ENCODE measurements at regions not wholly inside any gene's neighbourhood (a gene's known extent, or its start where the extent isn't known, plus 50 kb on each side); places are given as distances from the start of the nearest gene placed in this dataset.
"Not testable (repeated sequence)": the region's sequence is repeated elsewhere in the genome, so short reads cannot be mapped to it uniquely, and the experiment has no call there.

DNA sequence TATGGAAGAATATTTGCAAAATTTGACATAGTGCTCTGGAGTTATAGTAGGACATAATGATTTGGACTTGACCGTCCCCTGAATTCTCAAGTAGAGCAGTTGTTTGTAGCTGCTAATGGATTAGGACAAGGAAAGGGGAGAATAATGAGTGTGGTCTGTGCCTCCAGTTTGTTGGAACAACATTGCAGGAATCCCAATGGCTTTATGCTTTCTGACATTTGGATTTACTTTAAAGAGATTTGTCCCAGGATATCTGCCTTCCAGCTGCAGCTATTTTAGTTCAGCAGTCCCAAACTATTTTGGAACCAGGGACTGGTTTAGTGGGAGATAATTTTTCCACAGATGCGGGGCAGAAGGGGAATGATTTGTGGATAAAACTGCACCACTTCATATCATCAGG, 648.2 kb downstream of the SLCO4C1 start:
- H3K4me3 ChIP-seq (ENCODE audit: low read depth, low read length): no peak overlapping the region
- DNase-seq (ENCODE audit: low read depth): no peak
- TF ChIP-seq, protein P1, sequence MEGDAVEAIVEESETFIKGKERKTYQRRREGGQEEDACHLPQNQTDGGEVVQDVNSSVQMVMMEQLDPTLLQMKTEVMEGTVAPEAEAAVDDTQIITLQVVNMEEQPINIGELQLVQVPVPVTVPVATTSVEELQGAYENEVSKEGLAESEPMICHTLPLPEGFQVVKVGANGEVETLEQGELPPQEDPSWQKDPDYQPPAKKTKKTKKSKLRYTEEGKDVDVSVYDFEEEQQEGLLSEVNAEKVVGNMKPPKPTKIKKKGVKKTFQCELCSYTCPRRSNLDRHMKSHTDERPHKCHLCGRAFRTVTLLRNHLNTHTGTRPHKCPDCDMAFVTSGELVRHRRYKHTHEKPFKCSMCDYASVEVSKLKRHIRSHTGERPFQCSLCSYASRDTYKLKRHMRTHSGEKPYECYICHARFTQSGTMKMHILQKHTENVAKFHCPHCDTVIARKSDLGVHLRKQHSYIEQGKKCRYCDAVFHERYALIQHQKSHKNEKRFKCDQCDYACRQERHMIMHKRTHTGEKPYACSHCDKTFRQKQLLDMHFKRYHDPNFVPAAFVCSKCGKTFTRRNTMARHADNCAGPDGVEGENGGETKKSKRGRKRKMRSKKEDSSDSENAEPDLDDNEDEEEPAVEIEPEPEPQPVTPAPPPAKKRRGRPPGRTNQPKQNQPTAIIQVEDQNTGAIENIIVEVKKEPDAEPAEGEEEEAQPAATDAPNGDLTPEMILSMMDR (conservative IDR thresholded peaks at IDR 0.05; ENCODE audit: low read depth, low read length): no peak

DNA sequence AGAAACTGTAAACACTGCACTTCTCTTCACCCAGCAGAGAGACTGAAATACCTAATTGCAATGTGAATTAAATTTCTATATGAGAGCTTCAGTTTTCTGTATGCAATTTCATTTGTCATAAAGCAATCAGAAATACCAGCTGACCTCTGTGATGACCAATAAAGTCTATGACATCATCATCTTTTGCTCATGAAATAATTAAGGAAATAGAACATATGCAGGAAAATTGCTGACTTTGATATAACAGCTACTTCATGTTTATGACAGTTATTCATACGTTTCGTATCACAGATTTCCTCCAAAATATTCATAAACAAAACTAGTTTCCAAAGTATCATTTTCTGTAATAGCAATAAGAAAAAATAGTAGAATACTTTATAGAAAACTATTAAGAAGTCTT, 652.3 kb downstream of the SLCO4C1 start:
- DNase-seq (ENCODE audit: low read depth): no peak
- H3K4me3 ChIP-seq (ENCODE audit: low read depth, low read length): no peak overlapping the region
- TF ChIP-seq, protein P1 (conservative IDR thresholded peaks at IDR 0.05; ENCODE audit: low read depth, low read length): no peak

DNA sequence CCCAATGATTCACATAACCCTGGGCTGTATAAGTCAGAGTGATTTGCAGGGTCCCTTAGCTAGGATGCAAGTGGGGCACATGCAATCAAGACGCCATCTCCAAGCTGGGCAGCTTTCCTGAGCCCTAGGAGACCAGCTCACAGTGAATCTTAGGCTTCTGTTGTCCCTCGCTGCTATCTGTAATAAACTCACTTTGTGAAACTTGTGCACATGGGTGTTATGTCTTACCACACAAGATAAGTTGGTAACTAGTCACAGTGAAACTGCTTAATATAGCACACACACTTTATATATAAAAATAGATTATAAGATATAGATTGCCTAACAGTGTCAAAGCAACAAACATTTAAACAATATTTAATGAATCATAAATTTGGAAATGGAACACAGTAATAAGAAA, 658.5 kb downstream of the SLCO4C1 start:
- no peak for DNase-seq (ENCODE audit: low read depth)
- H3K4me3 ChIP-seq (ENCODE audit: low read depth, low read length): no peak overlapping the region
- TF ChIP-seq, protein P1 (conservative IDR thresholded peaks at IDR 0.05; ENCODE audit: low read depth, low read length): no peak

DNA sequence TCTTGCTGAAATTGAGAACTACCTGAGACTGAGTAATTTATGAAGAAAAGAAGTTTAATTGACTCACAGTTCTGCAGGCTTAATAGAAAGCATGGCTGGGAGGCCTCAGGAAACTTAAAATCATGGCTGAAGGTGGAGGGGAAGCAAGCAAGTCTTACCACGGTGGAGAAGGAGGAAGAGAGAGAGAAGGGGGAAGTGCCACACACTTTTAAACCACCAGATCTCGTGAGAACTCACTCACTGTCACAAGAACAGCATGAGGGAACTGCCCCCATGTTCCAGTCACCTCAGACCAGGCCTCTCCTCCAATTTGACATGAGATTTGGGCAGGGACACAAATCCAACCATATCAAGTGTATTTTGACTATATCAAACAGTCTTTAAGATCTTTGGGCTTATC, 668.3 kb downstream of the SLCO4C1 start:
- H3K4me3 ChIP-seq (ENCODE audit: low read depth, low read length); DNase-seq (ENCODE audit: low read depth): not testable (repeated sequence)

DNA sequence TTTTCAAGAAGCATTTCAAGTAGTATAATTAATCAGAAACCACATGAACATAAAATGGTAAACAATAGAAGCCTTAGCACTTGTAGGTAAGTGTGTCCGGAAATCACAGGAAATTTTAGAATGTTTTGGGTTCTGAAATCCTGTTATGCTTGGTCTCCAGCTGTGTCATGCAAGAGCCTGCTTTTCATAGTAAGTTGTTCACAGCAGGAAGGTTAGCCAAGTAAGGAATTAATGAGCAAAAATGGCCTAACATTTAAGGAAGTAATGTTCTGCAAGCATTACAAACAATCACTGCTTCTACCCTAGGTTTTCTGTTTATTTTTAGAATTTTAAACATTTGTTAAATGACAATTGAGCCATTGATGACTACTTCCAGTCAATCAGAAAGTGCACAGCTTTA, 669.5 kb downstream of the SLCO4C1 start:
- no peak for DNase-seq (ENCODE audit: low read depth)
- TF ChIP-seq, protein P1 (conservative IDR thresholded peaks at IDR 0.05; ENCODE audit: low read depth, low read length): no peak
- no peak overlapping the region for H3K4me3 ChIP-seq (ENCODE audit: low read depth, low read length)

DNA sequence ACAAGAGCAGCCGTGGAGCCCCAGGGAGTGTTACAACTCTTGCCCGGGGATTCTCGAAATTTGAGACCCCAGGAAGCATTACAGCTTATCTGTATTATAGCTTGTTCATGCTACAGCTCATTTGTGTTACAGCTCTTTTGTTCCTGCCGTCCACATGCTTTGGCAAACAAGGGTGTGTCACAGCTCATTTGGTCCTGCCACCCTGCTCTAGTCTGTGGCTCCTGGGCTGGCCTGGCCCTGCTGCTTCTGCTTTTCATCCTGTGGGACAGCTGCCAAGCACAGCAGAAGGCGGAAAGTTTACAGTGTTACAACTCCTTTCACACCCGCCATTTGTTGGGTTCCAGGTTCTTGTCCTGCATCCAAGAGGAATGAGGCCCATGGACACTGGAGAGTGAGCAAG, 685.0 kb downstream of the SLCO4C1 start:
- DNase-seq (ENCODE audit: low read depth): no peak
- no peak overlapping the region for H3K4me3 ChIP-seq (ENCODE audit: low read depth, low read length)
- TF ChIP-seq, protein P1 (conservative IDR thresholded peaks at IDR 0.05; ENCODE audit: low read depth, low read length): no peak

DNA sequence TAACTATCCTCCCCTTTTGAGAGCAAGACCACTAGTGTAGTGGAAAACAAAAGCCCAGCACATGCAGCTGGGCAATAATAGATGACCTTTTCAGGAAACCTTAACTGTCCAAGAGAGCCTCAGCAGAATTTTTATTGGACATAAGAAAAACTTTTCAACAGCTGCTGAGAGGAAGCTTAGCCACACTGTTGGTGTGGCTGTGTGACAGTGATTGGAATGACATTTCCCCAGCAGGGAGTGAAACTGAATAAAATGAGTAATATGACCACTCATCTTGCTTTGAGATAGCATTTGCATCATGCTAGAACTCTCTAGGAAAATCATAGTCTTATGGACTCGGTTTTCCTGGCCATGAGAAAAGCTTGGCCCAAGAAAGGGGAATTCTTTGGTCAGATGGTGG, 687.8 kb downstream of the SLCO4C1 start:
- no peak for DNase-seq (ENCODE audit: low read depth)
- H3K4me3 ChIP-seq (ENCODE audit: low read depth, low read length): no peak overlapping the region
- TF ChIP-seq, protein P1 (conservative IDR thresholded peaks at IDR 0.05; ENCODE audit: low read depth, low read length): no peak

DNA sequence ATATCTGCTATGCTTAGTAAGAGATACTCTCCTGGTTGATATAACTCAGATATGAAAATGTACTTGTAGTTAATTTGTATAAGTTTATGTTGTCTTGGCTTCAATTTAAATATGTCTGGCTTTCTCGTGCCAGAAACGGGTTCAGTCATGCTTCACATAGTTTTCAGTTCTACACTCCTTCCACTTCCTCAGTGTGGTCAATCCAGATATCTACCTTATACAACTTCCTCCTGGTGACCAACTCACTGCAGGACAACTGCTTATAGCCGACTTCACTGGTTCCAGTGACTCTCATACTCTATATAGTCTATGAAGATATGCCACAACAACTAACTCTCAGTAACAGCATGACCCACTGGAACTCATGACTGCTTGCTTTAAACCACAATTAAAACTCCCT, 690.4 kb downstream of the SLCO4C1 start:
- TF ChIP-seq, protein P1 (conservative IDR thresholded peaks at IDR 0.05; ENCODE audit: low read depth, low read length): no peak
- no peak for DNase-seq (ENCODE audit: low read depth)
- H3K4me3 ChIP-seq (ENCODE audit: low read depth, low read length): no peak overlapping the region
